DMS 273 treated with DMSO at 0.1 percent for 48 hours (cell line): ENCODE measurements at regions not wholly inside any gene's neighbourhood (a gene's known extent, or its start where the extent isn't known, plus 50 kb on each side); places are given as distances from the start of the nearest gene placed in this dataset.
A peak's percentile ranks its signal among the peaks of the same experiment; 100 is the strongest.

Source experiments
- DNase-seq: peaks from one replicate; lab custom pipeline; 2025; lab: John Stamatoyannopoulos, UW

DNA sequence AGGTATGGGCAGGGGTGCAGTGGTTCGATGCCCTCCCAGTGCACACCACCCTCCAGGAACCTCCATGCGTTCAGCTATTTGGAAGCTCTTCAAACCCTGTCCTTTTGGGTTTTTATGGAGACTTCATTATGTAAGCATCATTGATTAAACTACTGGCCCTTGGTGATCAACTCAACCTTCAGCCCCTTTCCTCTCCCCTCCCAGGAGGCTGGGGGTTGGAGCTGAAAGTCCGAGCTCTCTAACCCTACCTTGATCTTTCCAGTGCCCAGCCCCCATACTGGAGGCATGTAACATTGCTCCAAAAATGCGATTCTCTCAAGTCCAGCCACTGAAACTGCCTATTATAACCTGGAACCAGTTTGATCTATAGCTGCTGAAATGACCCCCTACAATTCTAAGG, 188.1 kb downstream of the IPO8 start:
- DNase-seq: no peak

DNA sequence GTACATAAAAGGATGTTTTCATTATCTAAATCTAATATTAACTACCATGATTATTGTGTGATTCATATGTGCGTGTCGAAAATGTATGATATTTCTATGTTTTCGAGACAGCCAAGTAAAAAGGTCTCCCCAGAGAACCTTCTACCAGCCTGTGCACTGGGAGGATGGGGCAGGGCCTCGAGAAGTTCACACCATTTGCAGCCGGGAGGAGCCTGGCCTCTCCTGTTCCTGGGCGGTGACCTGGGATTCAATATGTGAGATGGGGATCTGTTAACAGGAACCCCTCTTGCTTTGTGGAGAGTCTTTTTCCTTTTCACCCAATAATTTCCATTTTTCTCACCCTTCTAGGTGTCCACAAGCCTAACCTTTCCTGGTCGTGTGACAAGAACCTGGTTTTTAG, 189.3 kb downstream of the IPO8 start:
- no peak for DNase-seq

DNA sequence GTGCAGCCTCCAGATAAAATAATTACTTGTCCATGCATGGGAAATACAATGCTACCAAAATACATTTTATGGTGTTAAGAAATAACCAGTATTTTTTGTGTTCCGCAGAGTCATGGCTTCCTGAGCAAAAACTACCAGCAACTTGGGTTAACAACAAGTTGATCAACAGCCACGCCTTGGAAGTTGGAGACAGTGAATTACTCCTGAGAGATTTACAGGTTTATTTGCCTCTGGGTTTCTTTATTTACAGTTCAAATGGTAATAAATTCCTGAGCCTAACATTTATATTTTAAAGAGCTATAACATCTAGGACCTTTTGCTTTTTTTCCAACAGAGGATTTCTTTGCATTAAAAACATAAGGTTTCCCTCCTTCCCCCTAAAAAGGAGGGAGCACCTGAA, 194.0 kb downstream of the IPO8 start:
- DNase-seq: no peak

DNA sequence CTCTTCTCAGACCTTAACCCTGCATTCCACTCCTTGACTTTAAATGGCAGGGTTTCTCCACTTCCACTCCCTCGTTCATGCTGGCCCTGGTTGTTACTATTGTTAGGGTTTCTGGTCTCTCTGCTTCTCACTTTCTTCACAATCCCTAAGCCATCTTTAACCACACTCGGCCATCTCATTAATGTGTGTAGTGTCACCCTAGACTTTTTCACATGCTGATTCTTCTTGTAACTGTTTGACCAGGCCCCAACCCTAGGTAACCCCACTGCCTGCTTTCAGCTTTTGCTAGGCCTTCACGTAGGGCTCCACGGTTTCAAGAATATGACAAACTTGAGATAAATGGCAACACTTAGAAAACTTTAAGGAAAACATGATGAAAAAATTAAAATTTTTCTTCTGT, 195.1 kb downstream of the IPO8 start:
- DNase-seq: no peak

DNA sequence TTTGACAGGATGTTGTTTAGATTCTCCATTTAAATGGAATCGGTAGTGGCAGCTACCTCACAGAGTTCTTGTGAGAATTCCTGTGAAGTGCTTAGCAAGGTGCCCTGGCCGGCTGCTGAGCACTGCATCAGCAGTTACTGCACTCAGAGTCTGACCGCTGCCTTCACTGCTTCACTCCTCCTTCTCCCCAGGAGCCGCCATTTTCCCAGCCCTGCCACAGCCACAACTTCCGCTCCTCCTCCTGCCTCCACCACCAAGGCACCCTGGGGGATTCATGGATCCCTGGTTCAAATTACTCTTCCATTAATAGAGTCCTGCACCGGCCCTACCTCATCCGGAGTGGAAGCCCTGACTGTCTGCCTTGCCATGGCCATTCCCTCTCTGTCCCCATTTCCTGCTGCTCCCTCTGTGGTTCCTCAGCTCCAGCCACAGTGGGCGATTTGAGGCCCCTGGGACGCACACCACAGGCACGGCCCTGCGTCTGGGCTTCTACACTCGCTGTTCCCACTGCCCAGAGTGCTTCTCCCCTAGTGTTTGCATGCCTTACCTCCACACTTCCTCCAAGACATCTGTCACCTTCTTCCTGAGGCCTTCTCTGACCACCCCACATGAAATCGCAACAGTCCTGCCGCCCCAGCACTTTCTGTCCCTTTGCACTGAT, 210.3 kb downstream of the IPO8 start:
- no peak for DNase-seq

- DNase-seq: no peak
Measured at GRCh38 chr12:30484658-30485057, 211.0 kb downstream of the IPO8 start.

- DNase-seq: no peak
Measured at GRCh38 chr12:30482650-30483049, 213.0 kb downstream of the IPO8 start.

DNA sequence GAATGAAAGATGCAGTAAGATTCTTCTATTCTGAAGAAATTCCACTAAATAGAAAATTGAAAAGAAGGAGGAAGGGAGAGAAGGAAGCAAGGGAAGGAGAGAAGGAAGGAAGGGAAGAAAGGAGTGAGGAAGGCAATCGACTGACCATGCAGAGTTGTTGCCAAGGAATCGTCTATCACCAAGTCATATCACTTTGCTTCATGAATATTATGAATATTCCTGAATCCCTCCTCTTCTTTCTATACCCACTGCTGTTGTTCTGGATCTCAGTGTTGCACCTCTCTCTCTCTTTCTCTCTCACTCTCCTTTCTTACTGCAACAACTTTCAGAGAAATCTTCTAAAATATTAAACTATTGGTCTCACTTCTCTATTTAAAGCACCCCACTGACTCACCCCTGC, 222.4 kb downstream of the IPO8 start:
- no peak for DNase-seq

GRCh38 chr12:30466093-30466585, 229.5 kb downstream of the IPO8 start:
- DNase-seq: no peak

GRCh38 chr12:30463636-30464035, 232.0 kb downstream of the IPO8 start:
- no peak for DNase-seq

GRCh38 chr12:30462249-30462648, 233.4 kb downstream of the IPO8 start:
- no peak for DNase-seq

GRCh38 chr12:30461026-30461615, 234.5 kb downstream of the IPO8 start:
- DNase-seq: no peak

- no peak for DNase-seq
Measured at GRCh38 chr12:30458453-30458852, 237.2 kb downstream of the IPO8 start.

GRCh38 chr12:30457621-30458289, 237.9 kb downstream of the IPO8 start:
- peak; percentile 22 for DNase-seq

DNA sequence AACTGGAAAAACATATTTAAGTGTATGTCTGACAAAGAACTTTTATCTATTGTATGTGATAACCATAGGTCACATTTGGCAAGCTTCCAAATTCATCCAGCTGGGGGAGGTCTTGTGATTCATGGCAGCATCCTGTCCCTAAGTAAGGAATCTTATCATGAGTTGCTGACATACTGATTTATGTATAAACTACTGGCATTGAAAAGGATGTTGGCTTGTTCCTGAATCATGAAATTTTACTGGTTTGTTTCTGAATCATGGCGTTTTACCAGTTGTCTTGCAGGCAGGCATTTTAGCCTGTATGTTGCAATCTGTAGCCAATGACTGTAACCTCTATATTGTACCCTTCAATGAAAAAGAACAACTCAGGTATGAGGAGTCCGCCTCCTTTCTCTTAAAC, 244.8 kb downstream of the IPO8 start:
- DNase-seq: no peak

GRCh38 chr12:30450226-30450625, 245.4 kb downstream of the IPO8 start:
- no peak for DNase-seq

DNA sequence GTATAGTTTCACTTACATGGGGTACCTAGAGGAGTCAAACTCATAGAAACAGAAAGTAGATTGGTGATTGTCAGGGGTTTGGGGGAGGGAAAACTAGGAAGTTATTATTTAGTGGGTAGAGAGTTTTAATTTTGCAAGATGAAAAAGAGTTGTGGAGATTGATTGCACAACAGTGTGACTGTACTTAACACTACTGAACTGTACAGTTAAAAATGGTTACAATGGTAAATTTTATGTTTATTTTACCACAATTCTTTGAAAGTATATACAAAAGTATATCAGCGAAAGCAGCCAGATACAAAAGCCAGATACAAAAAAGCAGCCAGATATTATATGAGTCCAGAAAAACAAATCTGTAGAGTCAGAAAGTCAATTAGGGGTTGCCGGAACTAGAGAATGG, 247.6 kb downstream of the IPO8 start:
- no peak for DNase-seq

GRCh38 chr12:30447061-30447750, 248.5 kb downstream of the IPO8 start:
- DNase-seq: no peak

DNA sequence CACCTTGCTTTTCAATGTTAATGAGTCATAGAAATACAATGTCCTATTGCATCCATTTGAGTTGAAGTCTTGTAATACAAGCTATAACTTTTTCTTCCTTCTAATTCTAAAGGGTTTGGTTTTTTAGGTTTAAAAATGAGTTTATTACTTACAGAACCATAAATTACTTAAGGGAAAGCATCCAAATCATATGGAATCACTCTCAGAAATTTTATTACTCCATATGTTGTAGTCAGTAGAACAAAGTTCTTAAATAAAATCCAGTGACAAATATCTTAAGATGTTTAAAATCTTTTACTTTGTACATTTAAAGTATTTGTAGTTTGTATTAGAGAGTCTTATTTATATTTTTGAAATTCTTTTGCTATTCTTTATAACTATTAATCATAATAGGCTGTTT, 253.2 kb downstream of the IPO8 start:
- no peak for DNase-seq

GRCh38 chr12:30440826-30441602, 254.7 kb downstream of the IPO8 start:
- DNase-seq: peak; percentile 19

DNA sequence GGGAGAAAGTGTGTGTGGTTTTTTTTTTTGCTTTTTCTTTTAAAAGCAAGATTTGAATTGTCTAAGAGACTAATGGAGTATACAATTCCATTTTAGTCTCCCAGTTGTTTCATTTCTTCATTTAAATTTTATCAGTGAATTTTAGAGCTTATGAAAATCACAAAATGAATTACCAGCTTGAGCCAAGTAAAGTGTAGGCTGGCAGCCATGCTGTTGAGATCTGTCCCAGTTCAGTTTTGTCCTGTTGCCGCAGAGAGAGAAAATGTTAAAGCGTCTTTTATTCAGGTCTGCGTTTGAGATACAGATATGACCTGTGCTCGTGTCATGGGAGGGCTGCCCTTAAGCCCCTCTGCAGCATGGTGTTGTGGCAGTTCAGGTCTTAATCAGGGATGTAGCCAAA, 256.5 kb downstream of the IPO8 start:
- no peak for DNase-seq

DNA sequence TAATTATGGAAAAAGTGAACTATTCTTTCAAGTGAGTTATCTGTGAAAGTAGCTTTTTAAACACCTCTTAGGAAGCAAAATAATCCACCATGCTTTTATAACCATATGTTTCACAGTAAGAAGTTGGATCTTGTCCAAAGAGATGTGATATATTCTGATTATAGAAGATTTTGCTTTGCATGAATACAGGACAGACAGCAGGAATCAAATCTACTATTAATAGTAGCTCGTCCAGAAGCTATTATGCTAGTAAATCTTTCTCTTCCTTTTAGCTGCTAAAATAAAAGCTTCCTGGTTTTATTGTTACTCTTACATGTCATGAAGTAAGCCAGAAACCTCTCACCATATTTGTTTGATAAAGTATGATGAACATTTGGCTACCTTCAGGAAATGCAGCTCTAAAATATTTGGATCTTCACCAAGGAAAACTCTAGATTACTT, 257.0 kb downstream of the IPO8 start:
- DNase-seq: peak; percentile 25
